ENCODE measurements at regions not wholly inside any gene's neighbourhood (a gene's known extent, or its start where the extent isn't known, plus 50 kb on each side); places are given as distances from the start of the nearest gene placed in this dataset.

DNA sequence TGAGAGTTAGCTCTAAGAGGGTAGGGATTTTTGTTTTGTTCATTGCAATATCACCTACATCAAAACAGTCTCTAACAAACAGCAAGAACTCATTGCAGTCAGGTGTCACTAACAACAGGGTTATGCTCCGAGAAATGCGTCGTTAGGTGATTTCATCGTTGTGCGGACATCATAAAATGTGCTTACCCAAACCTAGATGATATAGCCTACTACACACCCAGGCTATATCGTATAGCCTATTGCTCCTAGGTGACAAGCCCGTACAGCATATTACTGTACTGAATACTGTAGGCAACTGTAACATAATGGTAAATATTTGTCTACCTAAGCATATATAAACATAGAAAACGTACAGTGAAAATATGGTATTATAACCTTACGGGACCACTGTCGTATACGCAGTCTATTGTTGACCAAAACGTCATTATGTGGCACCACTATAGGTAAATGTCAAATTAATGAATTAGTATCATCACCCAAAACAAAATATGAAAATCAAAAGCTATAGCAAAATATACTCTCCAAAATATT lies 49.9 kb upstream of the TAB2 start:
- no peak overlapping the region for H3K56ac ChIP-seq (replicated peaks; ENCODE audit: insufficient read length, low read depth, low read length)
- CTCF ChIA-PET (ENCODE audit: partially characterized antibody) = interaction anchor here (0.8 to 1.2 kb wide), 3 partner anchors 8 to 97 kb away, joined by 3 read pairs; no protein-coding TSS in a partner anchor
- H2BK15ac ChIP-seq (ENCODE audit: low read length) = no peak overlapping the region
- H4K91ac ChIP-seq (replicated peaks; ENCODE audit: insufficient read length, low read length) = no peak overlapping the region
- H3K27ac ChIP-seq (ENCODE audit: low read depth, low read length) = no peak overlapping the region
- H3K36me3 ChIP-seq (ENCODE audit: control insufficient read depth in 2 of 4, insufficient read depth in 4 of 4, low read length in 3 of 4) = no peaks in the 10 kb centered on the region
- H3K4me2 ChIP-seq (ENCODE audit: insufficient read depth in 1 of 2, low read depth in 2 of 2, low read length in 2 of 2) = no peak overlapping the region
- DNase-seq (ENCODE audit: low read depth in 1 of 2, low spot score in 2 of 2) = no peak
- H3K23me2 ChIP-seq (ENCODE audit: low read depth, low read length) = no peaks in the 10 kb centered on the region; the same call in 1 of the 2 replicates
- H2BK12ac ChIP-seq (ENCODE audit: low read depth, low read length) = no peak overlapping the region
- no peaks in the 10 kb centered on the region for H3K79me1 ChIP-seq (ENCODE audit: low read depth, low read length)
- H3K4me3 ChIP-seq (ENCODE audit: extremely low read depth in 1 of 4, insufficient read depth in 2 of 4, low read depth in 3 of 4, low read length in 4 of 4) = no peak overlapping the region
- POLR2A ChIA-PET (ENCODE audit: partially characterized antibody) = no interaction called here
- no peak overlapping the region for H3K23ac ChIP-seq (ENCODE audit: insufficient read length)
- H3K4me1 ChIP-seq (replicated peaks in 1 of 4; ENCODE audit: control insufficient read depth in 3 of 4, insufficient read depth in 4 of 4, low read length in 3 of 4) = no peaks in the 10 kb centered on the region
- no peaks in the 10 kb centered on the region for H3K27me3 ChIP-seq (replicated peaks in 1 of 4; ENCODE audit: control insufficient read depth in 3 of 4, extremely low read depth in 1 of 4, insufficient read depth in 3 of 4, low read length in 3 of 4)
- no peak for FAIRE-seq
- no peaks in the 10 kb centered on the region for H4K20me1 ChIP-seq (replicated peaks in 1 of 2; ENCODE audit: control insufficient read depth in 1 of 2, insufficient read depth in 2 of 2, low read length in 2 of 2)
- 95% methylated on average over 12 of the region's 12 CpGs; no CpG with 5 or more reads in 1 of the 2 experiments for WGBS, 2 experiments (ENCODE audit: extremely low coverage in 1 of 2, insufficient coverage in 1 of 2, insufficient read length in 1 of 2, insufficient replicate concordance in 2 of 2, low coverage in 1 of 2, low lambda C conversion rate in 2 of 2, missing lambda C conversion rate in 1 of 2)
- no peak overlapping the region for H2AFZ ChIP-seq (ENCODE audit: low read length)
- H2BK120ac ChIP-seq (replicated peaks; ENCODE audit: low read depth, low read length) = no peak overlapping the region
- no peak overlapping the region for H3K4ac ChIP-seq (replicated peaks; ENCODE audit: insufficient read length, low read depth, low read length)
- no peak overlapping the region for H3K9ac ChIP-seq (replicated peaks in 1 of 4; ENCODE audit: extremely low read depth in 1 of 4, low read depth in 3 of 4, low read length in 3 of 4)
- H2BK5ac ChIP-seq (ENCODE audit: low read depth, low read length) = no peak overlapping the region
- no peak overlapping the region for H3K14ac ChIP-seq (ENCODE audit: insufficient read length)
- no peak overlapping the region for H4K8ac ChIP-seq (ENCODE audit: extremely low read depth, insufficient read depth, low read length)
- H2AK5ac ChIP-seq (ENCODE audit: low read depth, low read length) = no peak overlapping the region
- no peak overlapping the region for H3K18ac ChIP-seq (ENCODE audit: extremely low read depth, low read length)
- peaks cover 0 to 3% of the 10 kb centered on the region in 2 experiments; a peak in 1 of 4 replicates for H3K9me3 ChIP-seq (ENCODE audit: insufficient read depth in 2 of 2, low read depth in 1 of 2, low read length in 1 of 2)
- no peak overlapping the region for H4K5ac ChIP-seq (ENCODE audit: insufficient read length, low read depth, low read length)
- no peak overlapping the region for H2BK20ac ChIP-seq (ENCODE audit: low read length)
- TF ChIP-seq CBX8 (IDR thresholded peaks at IDR 0.05; ENCODE audit: borderline replicate concordance, low read depth, low read length) (no peak), SP1 (IDR thresholded peaks at IDR 0.05; ENCODE audit: low read depth, low read length) (no peak), NANOG (IDR thresholded peaks at IDR 0.05; ENCODE audit: insufficient read depth, low read depth, low read length, poor library complexity, severe bottlenecking) (no peak), NRF1 (IDR thresholded peaks at IDR 0.05; ENCODE audit: low read depth, low read length) (no peak), KDM4A (IDR thresholded peaks at IDR 0.05; ENCODE audit: low read depth, low read length, severe bottlenecking) (no peak), JUN (IDR thresholded peaks at IDR 0.05; ENCODE audit: low read depth, low read length) (no peak), CBX5 (IDR thresholded peaks at IDR 0.05; ENCODE audit: low read depth, low read length) (no peak), EGR1 (IDR thresholded peaks at IDR 0.05; ENCODE audit: borderline replicate concordance, low read depth, low read length) (no peak)
- H3K79me2 ChIP-seq (ENCODE audit: control insufficient read depth in 1 of 2, insufficient read depth in 2 of 2, low read length in 2 of 2) = no peaks in the 10 kb centered on the region

All from H1 (cell line).